IMR-90 (cell line): ENCODE measurements at regions not wholly inside any gene's neighbourhood (a gene's known extent, or its start where the extent isn't known, plus 50 kb on each side); places are given as distances from the start of the nearest gene placed in this dataset.

Source experiments
- ATAC-seq: fragments of 200-7000 bp; cut with Tn5 transposase; 2 replicates; pipeline ENCODE4 v1.9.1; 2020; ENCODE audit warnings: low read depth, mild to moderate bottlenecking, moderate library complexity
- BruUV-seq: library from RNA; stranded (reverse); fragments of 400-500 nt; replicated peaks from 2 replicates; lab custom pipeline; 2021; lab: Mats Ljungman, UMichigan
- CTCF ChIA-PET: fragments of 300-600 bp; formaldehyde crosslinking; extraction: SDS; loops from one replicate; lab custom pipeline; 2021; ENCODE audit warnings: antibody characterized with exemption; lab: Yijun Ruan, JAX
- POLR2A ChIA-PET: fragments of 300-600 bp; sonication (Branson Sonifier 250); formaldehyde crosslinking; loops from one replicate; lab custom pipeline; 2022; ENCODE audit warnings: antibody characterized with exemption; ENCODE audit not compliant: unreplicated experiment; lab: Charles Lee
- DNase-seq: peaks from one replicate; pipeline ENCODE4 v3.0.0; 2013
- H2AFZ ChIP-seq: replicated peaks from 2 replicates; pipeline ENCODE3; 2013; ENCODE audit warnings: low read length, mild to moderate bottlenecking; ENCODE audit not compliant: poor library complexity
- H2AK5ac ChIP-seq: 2 replicates; pipeline ENCODE4 v1.6.1; 2013; ENCODE audit warnings: low read depth, low read length, inconsistent platforms
- H2AK9ac ChIP-seq: replicated peaks from 2 replicates; pipeline ENCODE3; 2013; ENCODE audit warnings: mild to moderate bottlenecking, low read depth, low read length, moderate library complexity; ENCODE audit not compliant: poor library complexity
- H2BK120ac ChIP-seq: 2 replicates; pipeline ENCODE4 v1.6.1; 2013; ENCODE audit warnings: low read depth, low read length, inconsistent platforms
- H2BK15ac ChIP-seq: 3 replicates; pipeline ENCODE4 v1.6.1; 2013; ENCODE audit warnings: low read depth, low read length, inconsistent platforms
- H2BK20ac ChIP-seq: 2 replicates; pipeline ENCODE4 v1.6.1; 2013; ENCODE audit warnings: low read depth, mild to moderate bottlenecking, inconsistent platforms, low read length, moderate library complexity
- H2BK5ac ChIP-seq: 2 replicates; pipeline ENCODE4 v1.6.1; 2013; ENCODE audit warnings: mild to moderate bottlenecking, low read depth, low read length, inconsistent platforms; ENCODE audit not compliant: poor library complexity, severe bottlenecking
- H3K14ac ChIP-seq: replicated peaks from 2 replicates; pipeline ENCODE4 v1.6.1; 2013; ENCODE audit warnings: low read depth, low read length, inconsistent platforms
- H3K18ac ChIP-seq: 2 replicates; pipeline ENCODE4 v1.6.1; 2013; ENCODE audit warnings: low read depth, low read length, control low read depth
- H3K23ac ChIP-seq: 2 replicates; pipeline ENCODE4 v1.6.1; 2013; ENCODE audit warnings: low read depth, low read length, inconsistent platforms
- H3K27ac ChIP-seq: 2 replicates; pipeline ENCODE4 v1.5.1; 2013; ENCODE audit warnings: mild to moderate bottlenecking, control low read depth, low read length; ENCODE audit not compliant: insufficient read depth
- H3K27me3 ChIP-seq: 2 replicates; pipeline ENCODE4 v1.6.1; 2013; ENCODE audit warnings: low read length; ENCODE audit not compliant: control insufficient read depth, insufficient read depth
- H3K36me3 ChIP-seq: 2 replicates; pipeline ENCODE4 v1.6.1; 2013; ENCODE audit warnings: low read length, mixed read lengths; ENCODE audit not compliant: control insufficient read depth, insufficient read depth
- H3K4ac ChIP-seq: 2 replicates; pipeline ENCODE4 v1.6.1; 2013; ENCODE audit warnings: low read depth, low read length, inconsistent platforms
- H3K4me1 ChIP-seq: 2 replicates; pipeline ENCODE4 v1.6.1; 2013; ENCODE audit warnings: low read length, mixed read lengths; ENCODE audit not compliant: control insufficient read depth, insufficient read depth
- H3K4me2 ChIP-seq: 2 replicates; pipeline ENCODE4 v1.6.1; 2013; ENCODE audit warnings: low read depth, mild to moderate bottlenecking, control low read depth, low read length, moderate library complexity
- H3K4me3 ChIP-seq: 2 replicates; pipeline ENCODE4 v1.5.1; 2013; ENCODE audit warnings: low read depth, mild to moderate bottlenecking, control low read depth, low read length, moderate library complexity; ENCODE audit not compliant: insufficient read depth
- H3K56ac ChIP-seq: 2 replicates; pipeline ENCODE4 v1.6.1; 2013; ENCODE audit warnings: low read length, inconsistent platforms; ENCODE audit not compliant: insufficient read depth; ENCODE audit errors: extremely low read depth
- H3K79me1 ChIP-seq, 2 experiments: 2 replicates each; pipeline ENCODE4 v1.6.1; 2013; ENCODE audit warnings: low read length in 2 of 2, inconsistent platforms in 1 of 2, low read depth in 1 of 2
- H3K9ac ChIP-seq: 2 replicates; pipeline ENCODE4 v1.6.1; 2013; ENCODE audit warnings: low read depth, low read length, control low read depth
- H3K9me1 ChIP-seq: 2 replicates; pipeline ENCODE4 v1.6.1; 2013; ENCODE audit warnings: low read length, inconsistent platforms; ENCODE audit not compliant: insufficient read depth
- H3K9me3 ChIP-seq: 2 replicates; pipeline ENCODE4 v1.6.1; 2013; ENCODE audit warnings: low read length; ENCODE audit not compliant: control insufficient read depth, insufficient read depth
- H4K20me1 ChIP-seq: 2 replicates; pipeline ENCODE4 v1.6.1; 2013; ENCODE audit warnings: low read length, inconsistent platforms; ENCODE audit not compliant: insufficient read depth
- H4K5ac ChIP-seq: 2 replicates; pipeline ENCODE4 v1.6.1; 2013; ENCODE audit warnings: mild to moderate bottlenecking, low read depth, low read length, control low read depth
- H4K8ac ChIP-seq, 2 experiments: 2 replicates each; pipeline ENCODE4 v1.6.1; 2013; ENCODE audit warnings: low read depth in 2 of 2, low read length in 2 of 2, control low read depth in 1 of 2, inconsistent platforms in 1 of 2
- H4K91ac ChIP-seq: 2 replicates; pipeline ENCODE4 v1.6.1; 2013; ENCODE audit warnings: low read depth, low read length, inconsistent platforms; ENCODE audit not compliant: insufficient read depth
- CEBPB ChIP-seq: IDR thresholded peaks from 2 replicates; pipeline ENCODE4 v1.6.1; 2012; ENCODE audit warnings: low read depth, low read length, improper control_type of control experiment
- CHD1 ChIP-seq: IDR thresholded peaks from 2 replicates; pipeline ENCODE4 v1.6.1; 2012; ENCODE audit warnings: low read depth, low read length, improper control_type of control experiment
- CTCF ChIP-seq: conservative IDR thresholded peaks from 2 replicates; pipeline ENCODE4 v1.5.1; 2012; ENCODE audit warnings: mild to moderate bottlenecking, low read depth, low read length, improper control_type of control experiment
- ELK1 ChIP-seq: fragments of 150-350 bp; IDR thresholded peaks from 2 replicates; pipeline ENCODE4 v1.6.1; 2016; ENCODE audit warnings: low read depth, mild to moderate bottlenecking, low read length, moderate library complexity, borderline replicate concordance
- FOS ChIP-seq: fragments of 150-350 bp; IDR thresholded peaks from 2 replicates; pipeline ENCODE4 v1.6.1; 2016; ENCODE audit warnings: low read depth, low read length
- MAFK ChIP-seq: IDR thresholded peaks from 2 replicates; pipeline ENCODE4 v1.6.1; 2012; ENCODE audit warnings: low read depth, low read length, improper control_type of control experiment
- MAZ ChIP-seq: IDR thresholded peaks from 2 replicates; pipeline ENCODE4 v1.6.1; 2012; ENCODE audit warnings: low read depth, mild to moderate bottlenecking, low read length, improper control_type of control experiment, moderate library complexity, borderline replicate concordance
- MXI1 ChIP-seq: IDR thresholded peaks from 2 replicates; pipeline ENCODE4 v1.6.1; 2012; ENCODE audit warnings: low read depth, mild to moderate bottlenecking, low read length, moderate library complexity, borderline replicate concordance
- NFE2L2 ChIP-seq: fragments of 150-350 bp; IDR thresholded peaks from 2 replicates; pipeline ENCODE4 v1.6.1; 2016; ENCODE audit warnings: low read depth, mild to moderate bottlenecking, low read length
- RAD21 ChIP-seq: IDR thresholded peaks from 2 replicates; pipeline ENCODE4 v1.6.1; 2012; ENCODE audit warnings: low read length, improper control_type of control experiment
- RCOR1 ChIP-seq: IDR thresholded peaks from 2 replicates; pipeline ENCODE4 v1.6.1; 2012; ENCODE audit warnings: mild to moderate bottlenecking, low read length, improper control_type of control experiment; ENCODE audit not compliant: insufficient replicate concordance
- SMC3 ChIP-seq: fragments of 150-350 bp; IDR thresholded peaks from 2 replicates; pipeline ENCODE4 v1.6.1; 2016; ENCODE audit warnings: low read depth, mild to moderate bottlenecking, antibody characterized with exemption, low read length, moderate library complexity
- USF2 ChIP-seq: fragments of 150-350 bp; IDR thresholded peaks from 2 replicates; pipeline ENCODE4 v1.6.1; 2017; ENCODE audit warnings: mild to moderate bottlenecking, antibody characterized with exemption, low read length, low read depth
- WGBS, 2 experiments: methylation state at CpG; one replicate each; pipeline versions ENCODE4 v1.1.5 to v1.1.7; 2013; ENCODE audit warnings: missing lambda C conversion rate in 2 of 2; ENCODE audit not compliant: insufficient read length in 1 of 2; ENCODE audit errors: extremely low coverage in 2 of 2; 5-methylcytosine and 5-hydroxymethylcytosine counted together
- dilution Hi-C: fragments of 300-500 bp; cut with HindIII; formaldehyde crosslinking; loops from one replicate; pipeline ENCODE4 v1.14.3; 2018; ENCODE audit warnings: low sequenced_read_pairs; ENCODE audit not compliant: unreplicated experiment
- in situ Hi-C: fragments of 300-500 bp; cut with MboI; formaldehyde crosslinking; loops from 3 replicates; pipeline ENCODE4 v1.14.3; 2019; ENCODE audit warnings: low sequenced_read_pairs, inconsistent platforms, mixed read lengths
- intact Hi-C: fragments of 100-400 bp; cut with micrococcal nuclease; formaldehyde crosslinking; loops from 2 replicates; pipeline ENCODE4 v1.10.0; 2022

- Histone ChIP-seq H2AFZ (peak overlapping the region; percentile 10), H4K8ac (no peak overlapping the region), H3K4me1 (no peaks in the 10 kb centered on the region), H3K18ac (no peak overlapping the region), H2BK120ac (no peak overlapping the region), H4K20me1 (no peaks in the 10 kb centered on the region), H2AK9ac (no peak overlapping the region), H4K5ac (no peak overlapping the region), H4K91ac (no peak overlapping the region), H3K36me3 (no peaks in the 10 kb centered on the region), H2AK5ac (no peak overlapping the region), H3K9me1 (no peaks in the 10 kb centered on the region), H3K27me3 (peaks cover 9% of the 10 kb centered on the region), H2BK15ac (no peak overlapping the region), H3K4ac (no peak overlapping the region), H2BK20ac (no peak overlapping the region), H3K56ac (no peak overlapping the region), H3K79me1 (no peaks in the 10 kb centered on the region), H3K14ac (no peak overlapping the region), H3K23ac (no peak overlapping the region), H3K9ac (no peak overlapping the region), H2BK5ac (no peak overlapping the region), H3K27ac (no peak overlapping the region), H3K9me3 (no peaks in the 10 kb centered on the region), H3K4me2 (no peak overlapping the region), H3K4me3 (no peak overlapping the region)
- TF ChIP-seq MAFK (no peak), ELK1 (no peak), CEBPB (no peak), RAD21 (no peak), NFE2L2 (no peak), FOS (no peak), MAZ (no peak), MXI1 (no peak), SMC3 (no peak), USF2 (no peak), CTCF (no peak), CHD1 (no peak), RCOR1 (no peak)
- WGBS, 2 experiments, result 36% methylated on average over 6 of the region's 23 CpGs; no CpG with 5 or more reads in 1 of the 2 experiments
- in situ Hi-C loops, result no loop called here
- intact Hi-C loops, result no loop called here
- CTCF ChIA-PET, result no interaction called here
- dilution Hi-C loops, result no loop called here
- BruUV-seq, result no TSS peak
- DNase-seq, result no peak
- no peak for ATAC-seq
- POLR2A ChIA-PET, result no interaction called here
These were observed 300.8 kb downstream of the RRAGC start for GRCh38 chr1:38558500-38559445.
